HAP-1 (cell line): ENCODE measurements at regions not wholly inside any gene's neighbourhood (a gene's known extent, or its start where the extent isn't known, plus 50 kb on each side); places are given as distances from the start of the nearest gene placed in this dataset.

Experiments
- DNase-seq, 2 experiments: peaks; one replicate each; pipeline ENCODE4 v3.0.0-alpha.2; 2016 to 2020; ENCODE audit warnings: low spot score in 2 of 2
- H3K27me3 ChIP-seq: fragments of 250-450 bp; sonication (Bioruptor Pico); 2 replicates; pipeline ENCODE4 v1.5.1; 2020; ENCODE audit warnings: low read depth, mild to moderate bottlenecking, moderate library complexity
- H3K36me3 ChIP-seq: fragments of 250-450 bp; sonication (Bioruptor Pico); replicated peaks from 2 replicates; pipeline ENCODE4 v1.5.1; 2020; ENCODE audit warnings: mild to moderate bottlenecking
- H3K4me1 ChIP-seq: fragments of 250-450 bp; sonication (Bioruptor Pico); 2 replicates; pipeline ENCODE4 v1.5.1; 2020; ENCODE audit warnings: mild to moderate bottlenecking
- H3K4me3 ChIP-seq: fragments of 250-450 bp; sonication (Bioruptor Pico); 2 replicates; pipeline ENCODE4 v1.5.1; 2020; ENCODE audit warnings: mild to moderate bottlenecking, moderate library complexity
- H3K9me3 ChIP-seq: fragments of 250-450 bp; sonication (Bioruptor Pico); 2 replicates; pipeline ENCODE4 v1.5.1; 2020; ENCODE audit warnings: mild to moderate bottlenecking, moderate library complexity
- in situ Hi-C: fragments of 300-500 bp; cut with MboI; formaldehyde crosslinking; loops from 3 replicates; pipeline ENCODE4 v1.14.3; 2020; ENCODE audit warnings: low sequenced_read_pairs, inconsistent platforms, mixed read lengths

- DNase-seq: no peak
- in situ Hi-C loops: no loop called here
- H3K4me3 ChIP-seq: no peak overlapping the region
- no peaks in the 10 kb centered on the region for H3K36me3 ChIP-seq
- H3K4me1 ChIP-seq: no peaks in the 10 kb centered on the region
- no peaks in the 10 kb centered on the region for H3K9me3 ChIP-seq
- H3K27me3 ChIP-seq: no peaks in the 10 kb centered on the region
These were observed 514.6 kb upstream of the ADAMTS9 start for GRCh38 chr3:65202395-65202794.

- no peaks in the 10 kb centered on the region for H3K9me3 ChIP-seq
- H3K4me3 ChIP-seq: no peak overlapping the region
- no peaks in the 10 kb centered on the region for H3K4me1 ChIP-seq
- no peaks in the 10 kb centered on the region for H3K27me3 ChIP-seq
- DNase-seq: no peak
- H3K36me3 ChIP-seq: no peaks in the 10 kb centered on the region
- in situ Hi-C loops: no loop called here
These were observed 514.1 kb upstream of the ADAMTS9 start for GRCh38 chr3:65201926-65202325.

DNA sequence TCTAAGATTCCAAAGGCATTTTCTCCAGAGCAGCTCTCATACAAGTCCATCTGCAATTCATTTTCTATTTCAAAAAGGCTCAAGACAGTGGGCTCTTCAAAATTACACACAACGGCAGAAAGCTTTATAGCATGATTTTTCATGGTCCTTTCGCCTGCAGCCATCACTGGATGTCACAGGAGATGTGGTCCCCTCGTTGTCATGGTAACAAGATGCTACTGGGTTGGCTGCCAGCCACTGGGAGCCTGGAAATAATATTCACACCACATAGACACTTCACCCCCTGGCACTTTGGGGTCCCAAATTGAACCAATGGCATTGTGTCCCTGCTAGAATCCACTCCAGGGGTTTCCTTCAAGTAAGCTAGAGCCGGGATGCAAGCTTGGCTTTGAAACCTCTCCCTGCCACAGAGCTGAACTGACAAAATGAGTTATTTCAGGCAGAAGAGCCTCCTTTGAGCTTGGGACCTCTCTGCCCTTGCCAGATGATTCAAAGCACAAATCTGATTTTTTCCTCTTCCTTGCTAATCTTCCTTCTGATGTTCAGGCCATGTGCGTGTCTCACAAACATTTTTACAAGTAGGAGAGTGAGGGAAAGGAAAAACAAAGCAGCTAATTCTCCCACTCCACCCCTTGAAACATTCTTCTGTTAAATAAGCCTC, 512.6 kb upstream of the ADAMTS9 start:
- Histone ChIP-seq H3K4me1 (no peaks in the 10 kb centered on the region), H3K27me3 (no peaks in the 10 kb centered on the region), H3K9me3 (no peaks in the 10 kb centered on the region), H3K36me3 (no peaks in the 10 kb centered on the region), H3K4me3 (no peak overlapping the region)
- DNase-seq: no peak
- in situ Hi-C loops: no loop called here

GRCh38 chr3:65196663-65197062, 508.9 kb upstream of the ADAMTS9 start:
- Histone ChIP-seq H3K4me3 (no peak overlapping the region), H3K36me3 (no peaks in the 10 kb centered on the region), H3K4me1 (no peaks in the 10 kb centered on the region), H3K9me3 (no peaks in the 10 kb centered on the region), H3K27me3 (no peaks in the 10 kb centered on the region)
- no peak for DNase-seq
- in situ Hi-C loops: no loop called here

- Histone ChIP-seq H3K27me3 (no peaks in the 10 kb centered on the region), H3K4me1 (no peaks in the 10 kb centered on the region), H3K9me3 (no peaks in the 10 kb centered on the region), H3K4me3 (no peak overlapping the region), H3K36me3 (no peaks in the 10 kb centered on the region)
- in situ Hi-C loops: no loop called here
- no peak for DNase-seq
These were observed 507.6 kb upstream of the ADAMTS9 start for GRCh38 chr3:65195211-65196006.

GRCh38 chr3:65194744-65195143, 506.9 kb upstream of the ADAMTS9 start:
- in situ Hi-C loops: no loop called here
- Histone ChIP-seq H3K4me1 (no peaks in the 10 kb centered on the region), H3K36me3 (no peaks in the 10 kb centered on the region), H3K27me3 (no peaks in the 10 kb centered on the region), H3K9me3 (no peaks in the 10 kb centered on the region), H3K4me3 (no peak overlapping the region)
- no peak for DNase-seq

DNA sequence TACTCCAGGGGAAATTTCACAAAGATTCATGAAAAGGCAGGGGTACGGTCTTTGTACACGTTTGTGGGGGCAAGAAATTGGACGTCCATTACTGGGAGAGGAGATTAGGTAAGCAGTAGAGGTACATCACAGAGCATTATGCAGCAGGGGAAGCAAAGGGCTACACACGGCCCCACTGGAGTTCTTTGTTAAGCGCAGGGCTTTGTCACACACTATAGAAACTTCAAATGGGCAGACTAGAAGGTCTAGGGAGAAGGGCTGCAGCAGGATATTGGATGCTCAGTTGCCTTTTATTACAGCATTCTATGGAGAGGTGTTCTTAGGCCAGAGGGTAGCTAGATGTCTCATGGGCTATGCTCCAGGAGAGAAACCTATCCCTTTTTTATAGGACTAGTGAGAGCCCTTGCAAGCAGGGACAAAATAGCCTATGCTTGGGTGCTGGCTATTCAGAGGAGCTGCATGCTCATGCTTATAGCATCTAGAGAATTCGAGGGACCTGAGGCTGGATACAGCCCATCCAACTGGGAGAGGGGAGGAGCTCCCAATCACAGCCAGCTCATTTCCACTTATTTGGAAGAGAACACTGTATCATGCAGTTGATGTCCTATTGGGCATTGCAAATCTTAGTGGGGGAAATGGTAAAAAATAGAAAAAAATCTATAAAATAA, 506.4 kb upstream of the ADAMTS9 start:
- DNase-seq: no peak
- Histone ChIP-seq H3K4me1 (no peaks in the 10 kb centered on the region), H3K4me3 (no peak overlapping the region), H3K9me3 (no peaks in the 10 kb centered on the region), H3K27me3 (no peaks in the 10 kb centered on the region), H3K36me3 (no peaks in the 10 kb centered on the region)
- in situ Hi-C loops: no loop called here

DNA sequence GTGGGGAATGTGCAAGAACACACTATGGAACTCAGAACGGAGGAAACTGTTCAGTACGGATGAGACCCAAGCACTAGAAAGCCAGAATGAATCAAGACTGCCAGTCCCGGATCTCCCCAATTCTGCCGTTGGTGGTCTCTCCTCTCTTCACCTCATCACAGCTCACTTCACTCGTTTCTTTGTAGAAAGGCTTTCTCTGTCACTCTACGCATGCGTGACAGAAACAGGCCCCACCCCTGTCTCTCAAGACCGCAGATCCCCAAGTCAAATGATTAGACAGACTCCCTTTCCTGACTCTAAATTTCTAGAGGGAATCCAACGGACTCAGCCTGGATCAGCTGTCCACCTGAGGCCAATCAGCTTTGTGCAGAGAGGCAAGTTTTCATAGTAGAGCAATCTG, 505.7 kb upstream of the ADAMTS9 start:
- Histone ChIP-seq H3K4me3 (no peak overlapping the region), H3K4me1 (no peaks in the 10 kb centered on the region), H3K9me3 (no peaks in the 10 kb centered on the region), H3K27me3 (no peaks in the 10 kb centered on the region), H3K36me3 (no peaks in the 10 kb centered on the region)
- no peak for DNase-seq
- in situ Hi-C loops: no loop called here

- H3K36me3 ChIP-seq: no peaks in the 10 kb centered on the region
- no peak for DNase-seq
- no peak overlapping the region for H3K4me3 ChIP-seq
- no peaks in the 10 kb centered on the region for H3K4me1 ChIP-seq
- no peaks in the 10 kb centered on the region for H3K9me3 ChIP-seq
- in situ Hi-C loops: no loop called here
- H3K27me3 ChIP-seq: no peaks in the 10 kb centered on the region
These were observed 502.3 kb upstream of the ADAMTS9 start for GRCh38 chr3:65190111-65190510.

DNA sequence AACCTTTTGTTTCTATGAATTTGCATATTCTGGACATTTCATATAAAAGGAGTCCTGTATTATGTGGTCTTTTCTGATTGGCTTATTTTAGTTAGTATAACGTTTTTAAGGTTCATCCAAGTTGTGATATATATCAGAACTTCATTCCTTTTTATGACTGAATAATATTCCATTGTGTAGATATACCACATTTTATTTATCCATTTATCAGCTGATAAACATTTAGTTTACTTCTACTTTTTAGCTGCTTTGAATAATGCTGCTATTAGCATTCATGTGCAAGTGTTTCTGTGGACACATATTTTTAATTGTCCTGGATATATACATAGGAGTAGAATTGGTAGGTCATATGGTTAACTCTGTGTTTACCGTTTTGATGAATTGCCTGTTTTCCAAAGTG, 498.5 kb upstream of the ADAMTS9 start:
- no peak overlapping the region for H3K4me3 ChIP-seq
- no peak for DNase-seq
- H3K4me1 ChIP-seq: no peaks in the 10 kb centered on the region
- in situ Hi-C loops: no loop called here
- no peaks in the 10 kb centered on the region for H3K9me3 ChIP-seq
- no peaks in the 10 kb centered on the region for H3K36me3 ChIP-seq
- H3K27me3 ChIP-seq: no peaks in the 10 kb centered on the region

DNA sequence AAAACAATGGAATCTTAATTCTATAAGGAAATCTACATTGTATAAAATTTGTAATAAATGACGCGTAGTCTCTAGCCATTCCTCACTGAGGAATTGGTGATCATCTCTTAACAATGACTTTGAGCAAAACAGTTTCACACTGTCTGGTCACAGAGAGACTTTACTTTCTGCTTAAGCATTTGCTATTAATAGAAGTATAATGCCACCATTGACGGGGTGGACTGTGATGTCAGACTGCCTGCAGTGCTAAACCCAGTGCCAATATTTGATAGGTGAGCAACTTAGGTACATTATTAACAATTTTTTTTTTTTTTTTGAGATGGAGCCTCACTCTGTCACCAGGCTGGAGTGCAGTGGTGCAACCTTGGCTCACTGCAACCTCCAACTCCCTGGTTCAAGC, 494.9 kb upstream of the ADAMTS9 start:
- no peak for DNase-seq
- Histone ChIP-seq H3K36me3 (no peaks in the 10 kb centered on the region), H3K4me1 (peaks cover 3% of the 10 kb centered on the region; the same call in 1 of the 2 replicates), H3K4me3 (no peak overlapping the region), H3K9me3 (no peaks in the 10 kb centered on the region), H3K27me3 (no peaks in the 10 kb centered on the region)
- in situ Hi-C loops: no loop called here

- Histone ChIP-seq H3K36me3 (no peaks in the 10 kb centered on the region), H3K27me3 (no peaks in the 10 kb centered on the region), H3K9me3 (no peaks in the 10 kb centered on the region), H3K4me3 (no peak overlapping the region), H3K4me1 (peaks cover 3% of the 10 kb centered on the region; the same call in 1 of the 2 replicates)
- no peak for DNase-seq
- in situ Hi-C loops: no loop called here
These were observed 494.3 kb upstream of the ADAMTS9 start for GRCh38 chr3:65182085-65182484.

DNA sequence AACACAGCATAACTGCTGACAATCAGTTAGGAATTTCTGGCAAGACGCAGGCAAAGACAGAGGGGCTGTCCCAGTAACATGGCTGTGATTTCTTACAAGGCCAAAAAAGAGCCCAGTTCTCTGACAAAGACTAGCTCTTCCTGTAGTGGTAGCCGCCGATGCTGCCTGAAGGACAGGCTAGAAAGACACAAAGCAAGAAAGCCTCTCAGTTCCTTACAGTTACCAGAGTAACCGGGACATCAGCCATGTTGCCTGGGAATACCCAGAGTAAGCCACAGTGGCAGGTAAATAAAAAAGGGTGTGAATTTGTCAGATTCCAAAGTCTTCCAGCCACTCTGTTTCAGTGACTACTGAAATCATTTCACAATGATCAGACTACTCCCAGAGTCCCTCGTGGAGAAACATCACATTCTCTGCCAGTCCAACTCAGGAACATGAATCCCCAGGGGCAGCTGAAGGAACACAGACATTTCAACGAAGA, 493.6 kb upstream of the ADAMTS9 start:
- Histone ChIP-seq H3K27me3 (no peaks in the 10 kb centered on the region), H3K36me3 (no peaks in the 10 kb centered on the region), H3K9me3 (no peaks in the 10 kb centered on the region), H3K4me1 (peaks cover 3% of the 10 kb centered on the region; the same call in 1 of the 2 replicates), H3K4me3 (no peak overlapping the region)
- in situ Hi-C loops: no loop called here
- DNase-seq: no peak

DNA sequence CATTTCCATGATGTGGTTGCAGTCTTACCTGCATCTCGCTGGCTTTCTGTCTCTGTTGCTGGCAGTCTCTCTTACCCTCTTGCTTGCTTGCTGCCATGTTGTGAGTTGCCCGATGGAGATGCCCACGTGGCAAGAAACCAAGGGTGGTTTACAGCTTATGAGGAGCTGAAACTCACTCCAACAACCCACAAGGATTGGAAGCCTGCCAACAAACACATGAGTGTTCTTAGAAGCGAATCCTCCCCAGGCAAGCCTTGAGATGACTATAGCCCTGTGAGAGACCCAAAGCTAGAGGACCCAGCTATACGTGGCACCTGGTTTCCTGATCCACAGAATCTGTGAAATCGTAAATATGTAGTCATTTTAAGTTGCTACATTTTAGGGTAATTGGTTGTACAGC, 490.9 kb upstream of the ADAMTS9 start:
- no peak for DNase-seq
- in situ Hi-C loops: no loop called here
- no peaks in the 10 kb centered on the region for H3K36me3 ChIP-seq
- no peaks in the 10 kb centered on the region for H3K9me3 ChIP-seq
- no peaks in the 10 kb centered on the region for H3K27me3 ChIP-seq
- H3K4me1 ChIP-seq: peaks cover 3% of the 10 kb centered on the region; the same call in 1 of the 2 replicates
- no peak overlapping the region for H3K4me3 ChIP-seq
